ENCODE measurements at regions not wholly inside any gene's neighbourhood (a gene's known extent, or its start where the extent isn't known, plus 50 kb on each side); places are given as distances from the start of the nearest gene placed in this dataset.

GRCh38 chrX:39990388-39990787 lies 107.4 kb downstream of the BCOR start:
- no peak for DNase-seq (ENCODE audit: low spot score)

DNA sequence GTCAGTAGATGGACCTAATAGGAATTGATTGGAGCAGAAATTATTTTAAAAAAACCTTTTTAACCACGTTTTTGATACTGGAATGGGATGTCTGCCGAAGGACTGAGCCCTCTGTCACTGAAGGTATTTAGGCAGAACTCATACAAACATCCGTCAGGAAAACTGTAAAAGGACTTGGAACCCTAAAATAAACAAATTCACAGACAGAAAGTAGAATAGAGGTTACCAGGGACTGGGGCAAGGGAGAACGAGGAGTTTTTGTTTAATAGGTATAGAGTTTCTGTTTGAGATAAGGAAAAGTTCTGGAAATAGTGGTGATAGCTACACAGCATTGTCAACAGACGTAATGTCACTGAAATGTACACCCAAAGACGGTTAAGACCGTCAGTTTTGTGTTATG lies 105.5 kb downstream of the BCOR start:
- no peak for DNase-seq (ENCODE audit: low spot score)

- DNase-seq (ENCODE audit: low spot score) = no peak
Observed at GRCh38 chrX:39995457-39995856, 102.3 kb downstream of the BCOR start.

DNA sequence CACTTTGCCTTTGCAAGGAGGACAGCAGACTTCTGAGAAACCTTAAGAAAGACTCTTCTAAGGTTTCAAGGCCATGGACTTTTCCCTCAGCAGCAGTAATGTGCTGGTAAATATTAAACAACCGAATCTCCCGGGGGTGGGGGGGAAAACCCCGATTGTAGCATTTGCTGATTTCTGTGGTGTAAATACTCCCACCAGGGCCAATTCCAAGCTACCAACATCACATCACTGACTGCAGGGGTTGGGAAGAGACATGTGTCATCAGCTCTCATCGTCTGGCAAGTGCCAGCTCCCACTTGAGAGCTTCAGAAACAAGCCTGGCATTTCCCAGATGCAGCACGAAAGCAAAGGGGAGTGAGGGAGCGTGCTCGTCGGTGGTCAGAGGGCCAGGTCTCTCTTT lies 101.2 kb downstream of the BCOR start:
- no peak for DNase-seq (ENCODE audit: low spot score)

GRCh38 chrX:39998636-39999406 lies 98.9 kb downstream of the BCOR start:
- DNase-seq (ENCODE audit: low spot score) = no peak

Measured in D341Med (cell line).